H1 (cell line): ENCODE measurements at regions not wholly inside any gene's neighbourhood (a gene's known extent, or its start where the extent isn't known, plus 50 kb on each side); places are given as distances from the start of the nearest gene placed in this dataset.

Source experiments
- EZH2 ChIP-seq: fragments of 200-600 bp; sonication (generic); IDR thresholded peaks from 2 replicates; pipeline ENCODE4 v1.7.1; 2012; ENCODE audit warnings: low read depth, mild to moderate bottlenecking, moderate library complexity, low read length, inconsistent platforms; ENCODE audit not compliant: severe bottlenecking
- GTF2F1 ChIP-seq: IDR thresholded peaks from 2 replicates; pipeline ENCODE4 v1.6.1; 2012; ENCODE audit warnings: low read depth, low read length, improper control_type of control experiment, borderline replicate concordance
- HDAC6 ChIP-seq: IDR thresholded peaks from one replicate; pipeline ENCODE4 v1.7.1; 2012; ENCODE audit warnings: low read depth, mild to moderate bottlenecking, inconsistent platforms, low read length, moderate library complexity
- JUN ChIP-seq: IDR thresholded peaks from 2 replicates; pipeline ENCODE4 v1.6.1; 2011; ENCODE audit warnings: low read depth, mild to moderate bottlenecking, improper control_type of control experiment, low read length
- KDM1A ChIP-seq: fragments of 200-600, 300-600 bp; sonication (generic); IDR thresholded peaks from 2 replicates; pipeline ENCODE4 v1.7.1; 2016; ENCODE audit warnings: mild to moderate bottlenecking, low read length, borderline replicate concordance
- PHF8 ChIP-seq: fragments of 200-600 bp; sonication (generic); conservative IDR thresholded peaks from 2 replicates; pipeline ENCODE4 v1.7.1; 2012; ENCODE audit warnings: low read depth, mild to moderate bottlenecking, inconsistent platforms, low read length, moderate library complexity
- POLR2A ChIP-seq, 2 experiments: IDR thresholded peaks; 1 replicate in 1 of 2; 2 replicates in 1 of 2; pipeline ENCODE4 v1.6.1; 2011; ENCODE audit warnings: low read depth in 2 of 2, low read length in 2 of 2, mild to moderate bottlenecking in 2 of 2; ENCODE audit errors: control extremely low read depth in 1 of 2
- POLR2AphosphoS5 ChIP-seq: IDR thresholded peaks from 2 replicates; pipeline ENCODE4 v1.6.1; 2011; ENCODE audit warnings: low read depth, low read length
- RAD21 ChIP-seq, 2 experiments: IDR thresholded peaks in 1 of 2; conservative IDR thresholded peaks in 1 of 2; 2 replicates each; pipeline ENCODE4 v1.6.1; 2011; ENCODE audit warnings: low read depth in 2 of 2, low read length in 2 of 2, improper control_type of control experiment in 1 of 2, inconsistent platforms in 1 of 2, mild to moderate bottlenecking in 1 of 2, moderate library complexity in 1 of 2
- RBBP5 ChIP-seq: IDR thresholded peaks from 2 replicates; pipeline ENCODE4 v1.7.1; 2012; ENCODE audit warnings: low read depth, mild to moderate bottlenecking, inconsistent platforms, low read length, moderate library complexity, borderline replicate concordance
- YY1 ChIP-seq: IDR thresholded peaks from 2 replicates; pipeline ENCODE4 v1.6.1; 2011; ENCODE audit warnings: low read depth, mild to moderate bottlenecking, low read length
- TF ChIP-seq, protein P1 (sequence below), 3 experiments: IDR thresholded peaks; 1 replicate in 2 of 3; 2 replicates in 1 of 3; pipeline versions ENCODE4 v1.5.1 to v1.6.1; 2011; ENCODE audit warnings: low read length in 3 of 3, mild to moderate bottlenecking in 3 of 3, inconsistent platforms in 2 of 3, low read depth in 1 of 3, moderate library complexity in 1 of 3; ENCODE audit not compliant: insufficient read depth in 1 of 3; ENCODE audit errors: control extremely low read depth in 1 of 3
- TF ChIP-seq, protein P2 (sequence below): IDR thresholded peaks from 2 replicates; pipeline ENCODE4 v1.6.1; 2012; ENCODE audit warnings: inconsistent platforms
- TF ChIP-seq, protein P3 (sequence below): IDR thresholded peaks from 2 replicates; pipeline ENCODE4 v1.6.1; 2011; ENCODE audit warnings: low read length, improper control_type of control experiment

DNA sequence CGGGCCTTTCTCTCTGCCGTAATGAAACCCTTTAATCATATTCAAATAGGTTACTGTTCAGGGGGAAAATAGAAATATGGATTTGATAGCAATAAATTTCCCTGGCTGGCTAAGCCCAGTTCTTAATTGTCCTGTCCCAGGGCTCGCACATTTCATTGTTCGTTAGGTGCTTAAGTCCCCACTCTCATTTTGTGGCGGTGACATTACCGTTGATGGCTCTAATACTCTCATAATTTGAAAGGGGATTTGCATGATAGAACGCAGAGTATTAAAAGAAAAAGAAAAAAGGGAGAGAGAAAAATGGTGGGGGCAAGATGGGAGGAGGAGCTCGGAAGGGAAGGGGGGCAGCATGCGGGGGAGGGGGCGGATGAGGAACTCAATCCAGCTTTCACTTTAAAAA, 79.1 kb upstream of the FOXP4 start:
- TF ChIP-seq RAD21 (IDR thresholded peaks at IDR 0.05 in 1 of 2, conservative IDR thresholded peaks at IDR 0.05 in 1 of 2; ENCODE audit: low read depth in 2 of 2, low read length in 2 of 2) (no peak), PHF8 (no peak), JUN (no peak), EZH2 (no peak), YY1 (no peak), RBBP5 (no peak), HDAC6 (no peak), POLR2AphosphoS5 (no peak), KDM1A (no peak), POLR2A (IDR thresholded peaks at IDR 0.05; ENCODE audit: control extremely low read depth in 1 of 2, low read depth in 2 of 2, low read length in 2 of 2) (no peak), GTF2F1 (no peak)
- TF ChIP-seq, protein P1, sequence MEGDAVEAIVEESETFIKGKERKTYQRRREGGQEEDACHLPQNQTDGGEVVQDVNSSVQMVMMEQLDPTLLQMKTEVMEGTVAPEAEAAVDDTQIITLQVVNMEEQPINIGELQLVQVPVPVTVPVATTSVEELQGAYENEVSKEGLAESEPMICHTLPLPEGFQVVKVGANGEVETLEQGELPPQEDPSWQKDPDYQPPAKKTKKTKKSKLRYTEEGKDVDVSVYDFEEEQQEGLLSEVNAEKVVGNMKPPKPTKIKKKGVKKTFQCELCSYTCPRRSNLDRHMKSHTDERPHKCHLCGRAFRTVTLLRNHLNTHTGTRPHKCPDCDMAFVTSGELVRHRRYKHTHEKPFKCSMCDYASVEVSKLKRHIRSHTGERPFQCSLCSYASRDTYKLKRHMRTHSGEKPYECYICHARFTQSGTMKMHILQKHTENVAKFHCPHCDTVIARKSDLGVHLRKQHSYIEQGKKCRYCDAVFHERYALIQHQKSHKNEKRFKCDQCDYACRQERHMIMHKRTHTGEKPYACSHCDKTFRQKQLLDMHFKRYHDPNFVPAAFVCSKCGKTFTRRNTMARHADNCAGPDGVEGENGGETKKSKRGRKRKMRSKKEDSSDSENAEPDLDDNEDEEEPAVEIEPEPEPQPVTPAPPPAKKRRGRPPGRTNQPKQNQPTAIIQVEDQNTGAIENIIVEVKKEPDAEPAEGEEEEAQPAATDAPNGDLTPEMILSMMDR (IDR thresholded peaks at IDR 0.05; ENCODE audit: control extremely low read depth in 1 of 3, insufficient read depth in 1 of 3, low read depth in 1 of 3, low read length in 3 of 3), result no peak
- TF ChIP-seq, protein P2, sequence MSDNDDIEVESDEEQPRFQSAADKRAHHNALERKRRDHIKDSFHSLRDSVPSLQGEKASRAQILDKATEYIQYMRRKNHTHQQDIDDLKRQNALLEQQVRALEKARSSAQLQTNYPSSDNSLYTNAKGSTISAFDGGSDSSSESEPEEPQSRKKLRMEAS, result no peak
- TF ChIP-seq, protein P3, sequence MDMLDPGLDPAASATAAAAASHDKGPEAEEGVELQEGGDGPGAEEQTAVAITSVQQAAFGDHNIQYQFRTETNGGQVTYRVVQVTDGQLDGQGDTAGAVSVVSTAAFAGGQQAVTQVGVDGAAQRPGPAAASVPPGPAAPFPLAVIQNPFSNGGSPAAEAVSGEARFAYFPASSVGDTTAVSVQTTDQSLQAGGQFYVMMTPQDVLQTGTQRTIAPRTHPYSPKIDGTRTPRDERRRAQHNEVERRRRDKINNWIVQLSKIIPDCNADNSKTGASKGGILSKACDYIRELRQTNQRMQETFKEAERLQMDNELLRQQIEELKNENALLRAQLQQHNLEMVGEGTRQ, result no peak
